ENCODE measurements at regions not wholly inside any gene's neighbourhood (a gene's known extent, or its start where the extent isn't known, plus 50 kb on each side); places are given as distances from the start of the nearest gene placed in this dataset.
"Not testable (repeated sequence)": the region's sequence is repeated elsewhere in the genome, so short reads cannot be mapped to it uniquely, and the experiment has no call there.

DNA sequence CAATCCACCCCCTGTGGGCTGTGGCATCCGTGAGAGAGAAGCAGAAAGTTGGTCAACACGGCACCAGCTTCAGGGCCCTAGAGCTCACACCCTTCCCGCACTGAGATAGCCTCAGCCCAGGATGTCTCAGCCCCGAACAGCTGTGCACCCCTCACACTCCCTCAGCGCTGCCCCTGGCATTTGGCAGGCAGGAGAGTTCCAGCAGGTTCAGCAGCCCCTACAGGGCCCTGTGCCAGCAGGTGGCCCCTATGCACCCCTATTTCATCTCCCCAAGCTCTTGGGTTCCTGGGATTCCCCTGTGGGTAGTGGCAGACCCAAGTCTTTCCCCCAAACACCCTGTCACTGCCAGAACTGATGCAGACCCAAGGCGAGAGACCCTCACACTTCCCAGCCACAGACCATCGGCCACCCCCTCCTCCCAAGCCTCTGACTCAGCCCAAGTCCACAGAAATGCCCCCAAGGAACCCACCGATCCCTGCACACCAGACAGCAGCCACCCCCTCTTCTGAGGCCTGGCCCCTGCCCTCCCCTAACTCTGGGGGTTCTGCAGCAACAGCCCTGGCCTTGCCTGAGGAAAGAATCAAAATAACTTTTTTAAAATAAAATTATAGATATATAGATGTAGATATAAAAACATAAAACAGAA, 183.6 kb downstream of the IGLL1 start:
- Mint-ChIP-seq H3K4me3 (no peak overlapping the region), H3K27ac (no peak overlapping the region), H3K4me1 (no peaks in the 10 kb centered on the region), H3K27me3 (no peaks in the 10 kb centered on the region), H3K36me3 (no peaks in the 10 kb centered on the region), H3K9me3 (no peaks in the 10 kb centered on the region)
- no peak overlapping the region for H3K27ac ChIP-seq (ENCODE audit: insufficient read depth, low read length, poor library complexity, severe bottlenecking)
- no peak for DNase-seq
- no peak for ATAC-seq (ENCODE audit: low read depth in 2 of 2)
- H3K36me3 ChIP-seq (ENCODE audit: control insufficient read depth, insufficient read depth, low read length), result no peaks in the 10 kb centered on the region
- no peak overlapping the region for H3K4me3 ChIP-seq (ENCODE audit: low read depth, low read length)
- H3K9me3 ChIP-seq (ENCODE audit: control insufficient read depth in 2 of 2, low read length in 2 of 2), result no peaks in the 10 kb centered on the region
- H3K27me3 ChIP-seq (ENCODE audit: control insufficient read depth, insufficient read depth, low read length), result no peaks in the 10 kb centered on the region
- H3K4me1 ChIP-seq (ENCODE audit: control insufficient read depth, insufficient read depth, low read length, poor library complexity, severe bottlenecking), result no peaks in the 10 kb centered on the region

DNA sequence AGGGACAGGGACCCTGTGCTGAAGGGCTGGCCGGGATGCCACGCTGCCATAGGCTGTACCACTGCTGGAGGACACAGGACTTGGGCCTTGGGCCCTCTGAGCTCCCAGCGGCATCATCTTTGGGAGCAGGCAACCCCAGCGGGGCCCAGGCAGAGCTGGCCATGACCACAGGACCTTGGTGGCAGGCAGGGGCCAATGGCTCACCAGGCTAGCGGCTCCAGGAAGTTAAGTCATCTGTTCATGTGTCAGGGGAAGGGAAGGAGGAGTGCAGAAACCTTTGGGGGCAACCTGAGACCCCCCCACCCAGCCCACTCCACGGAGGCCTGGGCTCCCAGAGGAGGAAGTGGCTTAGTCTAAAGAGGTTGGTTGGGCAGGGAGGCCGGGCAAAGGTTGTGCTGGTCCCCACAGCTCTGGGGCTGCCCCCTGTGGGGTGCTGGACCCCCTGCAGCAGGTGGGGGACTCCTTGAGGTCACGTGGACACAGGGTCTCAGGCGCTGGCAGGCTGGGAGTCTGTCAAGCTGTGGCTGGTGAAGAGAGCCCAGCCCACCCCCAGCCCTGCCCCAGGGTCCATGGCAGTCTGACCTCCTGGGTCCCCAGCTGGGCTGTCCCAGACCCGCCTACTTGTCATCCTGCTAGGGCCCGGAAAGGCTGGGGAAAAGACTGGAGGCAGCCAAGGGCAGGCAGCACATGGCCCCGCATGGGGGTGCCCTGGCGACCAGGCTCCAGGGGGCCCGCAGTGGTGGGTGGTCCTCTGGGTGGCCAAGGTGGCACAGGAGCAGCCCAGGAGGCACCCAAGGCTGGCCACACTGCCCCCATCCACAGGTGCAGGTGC, 184.3 kb downstream of the IGLL1 start:
- H3K4me1 Mint-ChIP-seq, result no peaks in the 10 kb centered on the region
- H3K4me1 ChIP-seq (ENCODE audit: control insufficient read depth, insufficient read depth, low read length, poor library complexity, severe bottlenecking), result no peaks in the 10 kb centered on the region
- no peaks in the 10 kb centered on the region for H3K36me3 Mint-ChIP-seq
- H3K27ac ChIP-seq (ENCODE audit: insufficient read depth, low read length, poor library complexity, severe bottlenecking), result no peak overlapping the region
- H3K27me3 Mint-ChIP-seq, result no peaks in the 10 kb centered on the region
- H3K9me3 ChIP-seq (ENCODE audit: control insufficient read depth in 2 of 2, low read length in 2 of 2), result no peaks in the 10 kb centered on the region
- H3K9me3 Mint-ChIP-seq, result no peaks in the 10 kb centered on the region
- no peak overlapping the region for H3K4me3 Mint-ChIP-seq
- H3K36me3 ChIP-seq (ENCODE audit: control insufficient read depth, insufficient read depth, low read length), result no peaks in the 10 kb centered on the region
- DNase-seq (no peak), ATAC-seq (ENCODE audit: low read depth in 2 of 2) (no peak)
- H3K27ac Mint-ChIP-seq, result no peak overlapping the region
- no peaks in the 10 kb centered on the region for H3K27me3 ChIP-seq (ENCODE audit: control insufficient read depth, insufficient read depth, low read length)
- no peak overlapping the region for H3K4me3 ChIP-seq (ENCODE audit: low read depth, low read length)

DNA sequence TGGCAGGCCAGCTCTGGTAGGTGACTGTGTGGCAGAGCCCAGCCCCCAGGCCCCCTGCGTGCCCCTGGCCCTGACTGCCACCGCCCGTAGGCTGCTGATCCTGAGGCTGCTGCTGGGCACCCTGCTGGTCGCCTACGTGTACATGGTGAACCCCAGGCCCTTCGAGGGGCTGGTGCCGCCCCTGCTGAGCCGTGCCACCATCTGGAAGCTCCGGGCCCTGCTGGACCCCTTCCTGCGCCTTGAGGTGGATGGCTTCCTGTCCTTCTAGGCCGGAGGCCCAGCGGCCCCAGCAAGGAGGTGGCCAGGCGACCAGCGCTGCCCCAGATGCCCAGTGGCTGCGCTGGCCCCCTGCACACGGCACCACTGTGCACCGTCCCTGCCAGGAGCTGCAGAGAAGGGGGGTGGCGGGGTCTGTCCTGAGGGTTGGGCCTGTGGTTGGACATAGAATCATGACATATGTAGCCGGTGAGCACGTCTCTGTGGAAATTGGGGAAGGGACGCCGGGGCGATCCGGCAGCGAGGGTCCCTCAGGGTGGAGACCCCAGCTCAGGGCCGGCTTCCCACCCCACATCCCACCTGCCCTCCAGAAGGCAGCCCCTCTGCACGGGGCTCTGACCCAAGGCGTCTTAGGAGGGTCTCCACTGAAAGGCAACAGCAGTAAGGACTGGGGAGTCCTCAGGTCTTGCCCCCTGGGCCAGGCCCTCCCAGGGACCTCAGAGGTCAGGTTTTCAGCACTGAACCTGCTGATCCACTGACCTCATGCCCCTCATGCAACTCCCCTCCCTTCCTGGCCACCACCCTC, 185.4 kb downstream of the IGLL1 start:
- Histone ChIP-seq H3K27ac (ENCODE audit: insufficient read depth, low read length, poor library complexity, severe bottlenecking) (no peak overlapping the region), H3K4me3 (ENCODE audit: low read depth, low read length) (no peak overlapping the region), H3K27me3 (ENCODE audit: control insufficient read depth, insufficient read depth, low read length) (no peaks in the 10 kb centered on the region), H3K36me3 (ENCODE audit: control insufficient read depth, insufficient read depth, low read length) (no peaks in the 10 kb centered on the region), H3K9me3 (ENCODE audit: control insufficient read depth in 2 of 2, low read length in 2 of 2) (no peaks in the 10 kb centered on the region), H3K4me1 (ENCODE audit: control insufficient read depth, insufficient read depth, low read length, poor library complexity, severe bottlenecking) (no peaks in the 10 kb centered on the region)
- Mint-ChIP-seq H3K27me3 (no peaks in the 10 kb centered on the region), H3K9me3 (no peaks in the 10 kb centered on the region), H3K4me3 (no peak overlapping the region), H3K4me1 (no peaks in the 10 kb centered on the region), H3K27ac (no peak overlapping the region), H3K36me3 (no peaks in the 10 kb centered on the region)
- no peak for DNase-seq
- no peak for ATAC-seq (ENCODE audit: low read depth in 2 of 2)

DNA sequence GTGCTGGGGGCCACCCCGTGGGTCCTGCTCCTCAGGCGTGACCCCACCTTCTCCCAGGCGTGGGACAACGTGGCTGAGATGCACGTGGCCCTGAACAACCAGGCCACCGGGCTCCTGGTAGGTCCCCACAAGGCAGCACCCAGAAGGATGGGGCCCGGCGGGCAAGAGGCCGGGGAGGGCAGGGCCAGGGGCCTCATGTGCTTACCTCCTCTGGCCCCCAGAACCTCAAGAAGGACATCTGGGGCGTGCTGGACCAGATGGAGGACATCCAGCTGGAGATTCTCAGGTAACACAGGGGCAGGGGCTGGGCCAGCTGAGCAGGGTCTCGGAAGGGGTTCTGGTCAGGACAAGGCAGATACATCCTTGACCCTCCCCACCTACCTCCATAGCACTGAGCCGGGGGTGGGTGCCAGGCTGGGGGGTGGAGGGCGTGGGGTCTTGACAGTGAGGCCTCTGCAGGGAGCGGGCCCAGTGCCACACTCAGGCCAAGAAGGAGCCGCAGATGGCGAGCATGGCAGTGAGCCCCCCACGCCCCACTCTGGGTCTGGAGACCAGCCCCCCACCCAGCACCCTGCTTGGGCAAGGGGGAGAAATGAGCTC, 186.3 kb downstream of the IGLL1 start:
- Histone ChIP-seq H3K27me3 (ENCODE audit: control insufficient read depth, insufficient read depth, low read length) (no peaks in the 10 kb centered on the region), H3K4me1 (ENCODE audit: control insufficient read depth, insufficient read depth, low read length, poor library complexity, severe bottlenecking) (no peaks in the 10 kb centered on the region), H3K36me3 (ENCODE audit: control insufficient read depth, insufficient read depth, low read length) (no peaks in the 10 kb centered on the region), H3K4me3 (ENCODE audit: low read depth, low read length) (no peak overlapping the region), H3K9me3 (ENCODE audit: control insufficient read depth in 2 of 2, low read length in 2 of 2) (no peaks in the 10 kb centered on the region), H3K27ac (ENCODE audit: insufficient read depth, low read length, poor library complexity, severe bottlenecking) (no peak overlapping the region)
- Mint-ChIP-seq H3K27me3 (no peaks in the 10 kb centered on the region), H3K9me3 (no peaks in the 10 kb centered on the region), H3K4me1 (no peaks in the 10 kb centered on the region), H3K27ac (no peak overlapping the region), H3K36me3 (no peaks in the 10 kb centered on the region), H3K4me3 (no peak overlapping the region)
- ATAC-seq (ENCODE audit: low read depth in 2 of 2) (no peak), DNase-seq (no peak)

DNA sequence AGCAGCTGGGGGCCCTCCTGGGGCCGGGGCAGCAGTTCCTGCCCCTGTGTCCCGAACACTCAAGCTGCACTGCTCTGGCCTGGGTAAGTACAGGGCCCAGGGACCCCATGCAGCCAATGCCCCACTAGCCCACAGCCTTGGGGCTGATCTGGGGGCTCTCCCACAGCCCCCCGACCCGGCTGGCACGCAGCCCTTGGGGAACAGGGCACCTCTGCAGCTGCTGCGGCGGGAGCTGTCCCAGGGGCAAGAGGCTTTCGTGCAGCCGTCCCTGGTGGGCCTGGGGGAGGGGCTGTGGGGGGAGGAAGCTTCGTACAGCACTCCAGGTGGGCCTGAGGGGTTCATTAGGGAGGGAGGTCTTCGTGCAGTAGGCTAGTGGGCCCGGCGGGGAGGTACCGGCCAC, 186.9 kb downstream of the IGLL1 start:
- H3K27ac ChIP-seq (ENCODE audit: insufficient read depth, low read length, poor library complexity, severe bottlenecking), result not testable (repeated sequence)

DNA sequence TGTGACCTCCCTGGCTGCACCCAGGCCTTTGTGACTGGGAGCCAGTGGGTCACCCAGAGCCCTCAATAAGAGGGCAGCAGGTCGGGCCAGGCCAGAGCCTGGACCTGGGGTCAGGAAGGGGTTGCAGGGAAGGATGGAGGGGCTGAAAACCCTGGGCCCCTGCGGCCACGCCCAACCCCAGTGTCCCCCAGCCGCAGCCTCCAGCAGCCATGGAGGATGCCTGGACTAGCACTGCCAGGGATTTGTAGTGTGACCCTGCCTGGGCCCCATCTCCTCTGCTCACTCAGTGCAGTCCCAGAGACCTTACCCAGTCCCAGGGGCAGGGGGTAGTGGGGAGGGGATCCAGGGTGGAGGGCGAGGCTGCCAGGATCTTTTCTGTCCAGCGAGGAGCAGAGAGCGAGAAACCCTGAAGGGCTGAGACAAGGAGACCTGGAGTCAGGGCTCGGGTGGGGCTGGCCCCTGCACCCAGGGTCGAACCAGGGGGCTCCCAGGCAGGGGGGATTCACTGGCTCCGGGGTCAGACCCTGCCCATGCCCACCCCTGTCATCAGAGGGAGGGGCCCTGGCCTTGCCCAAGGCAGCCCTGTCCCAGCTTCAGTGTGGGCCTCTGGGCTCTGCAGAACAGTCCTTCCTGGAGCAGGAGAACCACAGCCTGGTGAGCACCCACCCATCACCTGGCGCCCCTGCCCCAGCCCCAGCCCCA, 187.5 kb downstream of the IGLL1 start:
- Histone ChIP-seq H3K27me3 (ENCODE audit: control insufficient read depth, insufficient read depth, low read length) (no peaks in the 10 kb centered on the region), H3K36me3 (ENCODE audit: control insufficient read depth, insufficient read depth, low read length) (no peaks in the 10 kb centered on the region), H3K4me1 (ENCODE audit: control insufficient read depth, insufficient read depth, low read length, poor library complexity, severe bottlenecking) (no peaks in the 10 kb centered on the region), H3K4me3 (ENCODE audit: low read depth, low read length) (no peak overlapping the region), H3K9me3 (ENCODE audit: control insufficient read depth in 2 of 2, low read length in 2 of 2) (no peaks in the 10 kb centered on the region), H3K27ac (ENCODE audit: insufficient read depth, low read length, poor library complexity, severe bottlenecking) (no peak overlapping the region)
- Mint-ChIP-seq H3K9me3 (no peaks in the 10 kb centered on the region), H3K27ac (no peak overlapping the region), H3K4me3 (no peak overlapping the region), H3K4me1 (no peaks in the 10 kb centered on the region), H3K36me3 (no peaks in the 10 kb centered on the region), H3K27me3 (no peaks in the 10 kb centered on the region)
- DNase-seq, result no peak
- ATAC-seq (ENCODE audit: low read depth in 2 of 2), result no peak

More for the DNA sequence above, 186.9 kb downstream of the IGLL1 start:
- H3K36me3 ChIP-seq (ENCODE audit: control insufficient read depth, insufficient read depth, low read length); H3K4me3 Mint-ChIP-seq; ATAC-seq (ENCODE audit: low read depth in 2 of 2); H3K27me3 ChIP-seq (ENCODE audit: control insufficient read depth, insufficient read depth, low read length); H3K27ac Mint-ChIP-seq; H3K9me3 ChIP-seq (ENCODE audit: control insufficient read depth in 2 of 2, low read length in 2 of 2); H3K36me3 Mint-ChIP-seq; H3K9me3 Mint-ChIP-seq; DNase-seq; H3K4me3 ChIP-seq (ENCODE audit: low read depth, low read length); H3K4me1 Mint-ChIP-seq; H3K4me1 ChIP-seq (ENCODE audit: control insufficient read depth, insufficient read depth, low read length, poor library complexity, severe bottlenecking); H3K27me3 Mint-ChIP-seq: not testable (repeated sequence)

DNA sequence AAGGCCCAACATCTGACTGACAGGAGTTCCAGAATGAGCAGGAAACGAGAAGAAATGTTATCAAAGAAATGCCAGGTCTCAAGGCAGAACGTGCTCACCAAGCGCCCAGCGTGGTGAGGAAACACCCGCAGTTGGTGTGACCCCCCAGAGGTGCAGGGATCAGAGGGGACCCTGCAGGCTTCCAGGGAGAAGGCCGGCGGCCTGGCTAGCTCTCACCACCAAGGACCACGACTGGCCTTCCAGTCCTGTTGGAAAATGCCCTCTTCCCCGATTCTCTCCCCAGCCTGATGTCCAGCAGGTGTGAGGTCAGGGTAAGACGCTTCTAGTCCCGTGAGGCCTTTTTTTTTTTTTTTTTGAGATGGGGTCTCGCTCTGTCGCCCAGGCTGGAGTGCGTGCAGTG, 189.1 kb downstream of the IGLL1 start:
- H3K4me3 Mint-ChIP-seq, result no peak overlapping the region
- no peaks in the 10 kb centered on the region for H3K9me3 Mint-ChIP-seq

More for the DNA sequence above, 189.1 kb downstream of the IGLL1 start:
- Histone ChIP-seq H3K9me3 (ENCODE audit: control insufficient read depth in 2 of 2, low read length in 2 of 2) (no peaks in the 10 kb centered on the region), H3K36me3 (ENCODE audit: control insufficient read depth, insufficient read depth, low read length) (no peaks in the 10 kb centered on the region), H3K27me3 (ENCODE audit: control insufficient read depth, insufficient read depth, low read length) (no peaks in the 10 kb centered on the region), H3K4me3 (ENCODE audit: low read depth, low read length) (no peak overlapping the region), H3K27ac (ENCODE audit: insufficient read depth, low read length, poor library complexity, severe bottlenecking) (no peak overlapping the region), H3K4me1 (ENCODE audit: control insufficient read depth, insufficient read depth, low read length, poor library complexity, severe bottlenecking) (no peaks in the 10 kb centered on the region)
- Mint-ChIP-seq H3K4me1 (no peaks in the 10 kb centered on the region), H3K27ac (no peak overlapping the region), H3K36me3 (no peaks in the 10 kb centered on the region), H3K27me3 (no peaks in the 10 kb centered on the region)
- no peak for DNase-seq
- no peak for ATAC-seq (ENCODE audit: low read depth in 2 of 2)

Measured in CD4-positive, CD25-positive, alpha-beta regulatory T cell (primary cell).